SK-N-SH (cell line): ENCODE measurements at regions not wholly inside any gene's neighbourhood (a gene's known extent, or its start where the extent isn't known, plus 50 kb on each side); places are given as distances from the start of the nearest gene placed in this dataset.

Source experiments
- EZH2phosphoT487 ChIP-seq: fragments of 200-600 bp; sonication (generic); IDR thresholded peaks from 2 replicates; pipeline ENCODE4 v1.6.1; 2017; ENCODE audit warnings: low read depth, mixed run types, mild to moderate bottlenecking, antibody characterized with exemption, moderate library complexity, borderline replicate concordance
- FOXM1 ChIP-seq: IDR thresholded peaks from 2 replicates; pipeline ENCODE4 v1.4.0; 2012; ENCODE audit warnings: low read depth, mild to moderate bottlenecking
- NRF1 ChIP-seq: IDR thresholded peaks from 2 replicates; pipeline ENCODE4 v1.6.1; 2012; ENCODE audit warnings: low read depth, mild to moderate bottlenecking, low read length
- POLR2AphosphoS5 ChIP-seq: IDR thresholded peaks from 2 replicates; pipeline ENCODE4 v1.6.1; 2012; ENCODE audit warnings: low read depth, low read length
- RAD21 ChIP-seq: IDR thresholded peaks from 2 replicates; pipeline ENCODE4 v1.6.1; 2012; ENCODE audit warnings: mild to moderate bottlenecking, low read length
- RFX5 ChIP-seq: IDR thresholded peaks from 2 replicates; pipeline ENCODE4 v1.6.1; 2012; ENCODE audit warnings: mild to moderate bottlenecking, improper control_type of control experiment, low read length
- SIN3A ChIP-seq: IDR thresholded peaks from 2 replicates; pipeline ENCODE4 v1.6.1; 2012; ENCODE audit warnings: low read depth, mild to moderate bottlenecking, low read length, moderate library complexity, borderline replicate concordance
- SMC3 ChIP-seq: IDR thresholded peaks from 2 replicates; pipeline ENCODE4 v1.6.1; 2012; ENCODE audit warnings: low read depth, low read length, improper control_type of control experiment
- TEAD4 ChIP-seq: IDR thresholded peaks from 2 replicates; pipeline ENCODE4 v1.4.0; 2012; ENCODE audit warnings: mild to moderate bottlenecking, borderline replicate concordance; ENCODE audit not compliant: insufficient read depth
- TF ChIP-seq, protein P1 (sequence below): fragments of 150-350 bp; IDR thresholded peaks from 2 replicates; pipeline ENCODE4 v1.6.1; 2017; ENCODE audit warnings: antibody characterized with exemption, low read length, low read depth, borderline replicate concordance
- TF ChIP-seq, protein P2 (sequence below): fragments of 200-600 bp; sonication (generic); IDR thresholded peaks from 2 replicates; pipeline ENCODE4 v1.6.1; 2017; ENCODE audit warnings: antibody characterized with exemption, mild to moderate bottlenecking, moderate library complexity
- TF ChIP-seq, protein P3 (sequence below): IDR thresholded peaks from 2 replicates; pipeline ENCODE4 v1.6.1; 2012; ENCODE audit warnings: mild to moderate bottlenecking, low read depth, low read length, moderate library complexity

DNA sequence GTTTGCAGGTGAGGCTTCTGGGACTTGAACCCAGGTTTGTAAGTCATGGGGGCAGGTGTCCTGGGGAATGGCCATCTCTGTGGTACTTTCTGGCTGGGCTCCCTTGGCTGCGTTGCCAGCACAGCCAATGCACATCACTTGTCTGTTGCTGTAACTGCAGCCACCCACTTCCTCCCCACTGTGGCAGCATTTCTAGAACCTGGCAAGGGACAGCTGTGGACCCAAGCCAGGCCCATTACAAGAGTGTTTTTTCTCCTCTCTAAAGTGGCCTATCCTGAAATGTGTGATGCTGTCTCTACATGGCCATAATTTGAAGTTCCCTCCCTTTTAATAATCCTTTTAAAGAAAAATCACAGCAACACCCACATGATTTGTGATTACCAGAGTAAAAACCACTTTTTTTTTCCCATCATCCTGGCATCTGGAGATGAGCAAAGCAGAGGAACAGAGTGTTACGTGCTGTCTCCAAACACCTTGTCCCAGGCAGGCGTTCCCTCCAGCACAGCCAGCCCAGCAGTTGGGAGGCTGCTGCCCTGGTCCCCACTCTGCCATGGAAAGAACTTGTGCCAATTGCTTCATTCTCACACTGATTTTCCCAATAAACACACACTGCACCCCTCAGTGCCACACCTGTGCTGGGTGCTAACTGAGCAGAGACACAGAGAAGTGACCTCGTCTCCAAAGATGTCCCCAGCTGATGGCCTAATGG is 360.6 kb upstream of the USP24 start:
- TF ChIP-seq NRF1, result no peak
- TF ChIP-seq, protein P1, sequence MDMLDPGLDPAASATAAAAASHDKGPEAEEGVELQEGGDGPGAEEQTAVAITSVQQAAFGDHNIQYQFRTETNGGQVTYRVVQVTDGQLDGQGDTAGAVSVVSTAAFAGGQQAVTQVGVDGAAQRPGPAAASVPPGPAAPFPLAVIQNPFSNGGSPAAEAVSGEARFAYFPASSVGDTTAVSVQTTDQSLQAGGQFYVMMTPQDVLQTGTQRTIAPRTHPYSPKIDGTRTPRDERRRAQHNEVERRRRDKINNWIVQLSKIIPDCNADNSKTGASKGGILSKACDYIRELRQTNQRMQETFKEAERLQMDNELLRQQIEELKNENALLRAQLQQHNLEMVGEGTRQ, result no peak
- TF ChIP-seq SIN3A, result no peak
- TF ChIP-seq RAD21, result no peak
- TF ChIP-seq, protein P2, sequence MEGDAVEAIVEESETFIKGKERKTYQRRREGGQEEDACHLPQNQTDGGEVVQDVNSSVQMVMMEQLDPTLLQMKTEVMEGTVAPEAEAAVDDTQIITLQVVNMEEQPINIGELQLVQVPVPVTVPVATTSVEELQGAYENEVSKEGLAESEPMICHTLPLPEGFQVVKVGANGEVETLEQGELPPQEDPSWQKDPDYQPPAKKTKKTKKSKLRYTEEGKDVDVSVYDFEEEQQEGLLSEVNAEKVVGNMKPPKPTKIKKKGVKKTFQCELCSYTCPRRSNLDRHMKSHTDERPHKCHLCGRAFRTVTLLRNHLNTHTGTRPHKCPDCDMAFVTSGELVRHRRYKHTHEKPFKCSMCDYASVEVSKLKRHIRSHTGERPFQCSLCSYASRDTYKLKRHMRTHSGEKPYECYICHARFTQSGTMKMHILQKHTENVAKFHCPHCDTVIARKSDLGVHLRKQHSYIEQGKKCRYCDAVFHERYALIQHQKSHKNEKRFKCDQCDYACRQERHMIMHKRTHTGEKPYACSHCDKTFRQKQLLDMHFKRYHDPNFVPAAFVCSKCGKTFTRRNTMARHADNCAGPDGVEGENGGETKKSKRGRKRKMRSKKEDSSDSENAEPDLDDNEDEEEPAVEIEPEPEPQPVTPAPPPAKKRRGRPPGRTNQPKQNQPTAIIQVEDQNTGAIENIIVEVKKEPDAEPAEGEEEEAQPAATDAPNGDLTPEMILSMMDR, result no peak
- TF ChIP-seq, protein P3, sequence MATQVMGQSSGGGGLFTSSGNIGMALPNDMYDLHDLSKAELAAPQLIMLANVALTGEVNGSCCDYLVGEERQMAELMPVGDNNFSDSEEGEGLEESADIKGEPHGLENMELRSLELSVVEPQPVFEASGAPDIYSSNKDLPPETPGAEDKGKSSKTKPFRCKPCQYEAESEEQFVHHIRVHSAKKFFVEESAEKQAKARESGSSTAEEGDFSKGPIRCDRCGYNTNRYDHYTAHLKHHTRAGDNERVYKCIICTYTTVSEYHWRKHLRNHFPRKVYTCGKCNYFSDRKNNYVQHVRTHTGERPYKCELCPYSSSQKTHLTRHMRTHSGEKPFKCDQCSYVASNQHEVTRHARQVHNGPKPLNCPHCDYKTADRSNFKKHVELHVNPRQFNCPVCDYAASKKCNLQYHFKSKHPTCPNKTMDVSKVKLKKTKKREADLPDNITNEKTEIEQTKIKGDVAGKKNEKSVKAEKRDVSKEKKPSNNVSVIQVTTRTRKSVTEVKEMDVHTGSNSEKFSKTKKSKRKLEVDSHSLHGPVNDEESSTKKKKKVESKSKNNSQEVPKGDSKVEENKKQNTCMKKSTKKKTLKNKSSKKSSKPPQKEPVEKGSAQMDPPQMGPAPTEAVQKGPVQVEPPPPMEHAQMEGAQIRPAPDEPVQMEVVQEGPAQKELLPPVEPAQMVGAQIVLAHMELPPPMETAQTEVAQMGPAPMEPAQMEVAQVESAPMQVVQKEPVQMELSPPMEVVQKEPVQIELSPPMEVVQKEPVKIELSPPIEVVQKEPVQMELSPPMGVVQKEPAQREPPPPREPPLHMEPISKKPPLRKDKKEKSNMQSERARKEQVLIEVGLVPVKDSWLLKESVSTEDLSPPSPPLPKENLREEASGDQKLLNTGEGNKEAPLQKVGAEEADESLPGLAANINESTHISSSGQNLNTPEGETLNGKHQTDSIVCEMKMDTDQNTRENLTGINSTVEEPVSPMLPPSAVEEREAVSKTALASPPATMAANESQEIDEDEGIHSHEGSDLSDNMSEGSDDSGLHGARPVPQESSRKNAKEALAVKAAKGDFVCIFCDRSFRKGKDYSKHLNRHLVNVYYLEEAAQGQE, result no peak
- TF ChIP-seq SMC3, result no peak
- TF ChIP-seq TEAD4, result no peak
- no peak for TF ChIP-seq FOXM1
- TF ChIP-seq EZH2phosphoT487, result no peak
- TF ChIP-seq RFX5, result no peak
- TF ChIP-seq POLR2AphosphoS5, result no peak
